HG03354 (cell line): ENCODE measurements at regions not wholly inside any gene's neighbourhood (a gene's known extent, or its start where the extent isn't known, plus 50 kb on each side); places are given as distances from the start of the nearest gene placed in this dataset.

ENCODE experiments used
- ATAC-seq: cut with Tn5 transposase; IDR thresholded peaks from one replicate; pipeline ENCODE4 v1.9.1; 2021; ENCODE audit warnings: mild to moderate bottlenecking; ENCODE audit not compliant: unreplicated experiment, poor library complexity, severe bottlenecking

DNA sequence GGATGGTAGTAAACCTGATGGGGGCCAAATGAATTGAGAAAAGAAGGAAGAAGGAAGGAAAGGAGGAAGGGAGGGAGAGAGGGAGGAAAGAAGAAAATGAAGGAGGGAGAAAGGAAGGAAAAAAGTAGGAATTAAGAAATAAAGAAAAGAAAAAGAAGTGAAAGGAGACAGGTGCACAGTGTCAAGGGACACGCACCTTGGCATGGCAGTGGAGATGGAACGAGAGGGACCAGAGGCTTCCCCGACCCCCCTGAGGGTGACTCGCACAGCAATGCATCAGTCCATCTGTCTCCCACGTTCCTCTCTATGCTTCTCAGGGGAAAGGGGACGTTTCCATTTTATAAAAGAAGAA is 199.6 kb downstream of the CXCL12 start:
- no peak for ATAC-seq

DNA sequence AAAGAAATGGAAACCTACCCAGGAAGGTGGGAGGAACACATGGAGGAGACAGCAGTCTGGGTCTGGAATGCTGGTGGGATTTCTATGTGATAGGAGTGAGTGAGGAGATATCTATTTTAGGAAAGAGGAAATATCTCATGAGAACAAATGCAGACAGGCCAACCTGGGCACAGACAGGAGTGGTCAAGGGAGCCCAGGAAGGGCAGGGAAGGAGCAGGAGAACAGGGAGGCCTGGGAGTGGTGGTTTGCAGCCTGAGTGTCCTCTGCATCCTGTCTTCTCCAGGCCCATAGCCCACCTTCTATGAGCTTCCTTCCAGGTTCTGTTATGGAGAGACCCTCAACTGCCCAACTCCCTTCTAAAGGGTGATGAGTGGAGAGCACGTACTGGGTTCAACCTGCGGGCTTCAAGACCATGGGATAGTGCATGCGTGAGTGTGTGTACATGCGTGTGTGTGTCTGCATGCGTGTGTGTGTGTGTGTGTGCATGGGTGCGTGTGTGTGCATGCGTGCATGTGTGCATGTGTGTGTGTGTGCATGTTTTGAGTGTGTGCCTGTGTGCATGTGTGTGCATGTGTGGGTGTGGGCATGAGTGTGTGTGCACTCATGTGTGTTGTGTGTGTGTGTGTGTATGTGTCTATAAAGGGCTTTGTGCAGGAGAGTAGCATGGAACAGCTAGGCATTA is 200.1 kb downstream of the CXCL12 start:
- no peak for ATAC-seq

GRCh38 chr10:44183667-44184632 is 200.9 kb downstream of the CXCL12 start:
- ATAC-seq, result no peak

DNA sequence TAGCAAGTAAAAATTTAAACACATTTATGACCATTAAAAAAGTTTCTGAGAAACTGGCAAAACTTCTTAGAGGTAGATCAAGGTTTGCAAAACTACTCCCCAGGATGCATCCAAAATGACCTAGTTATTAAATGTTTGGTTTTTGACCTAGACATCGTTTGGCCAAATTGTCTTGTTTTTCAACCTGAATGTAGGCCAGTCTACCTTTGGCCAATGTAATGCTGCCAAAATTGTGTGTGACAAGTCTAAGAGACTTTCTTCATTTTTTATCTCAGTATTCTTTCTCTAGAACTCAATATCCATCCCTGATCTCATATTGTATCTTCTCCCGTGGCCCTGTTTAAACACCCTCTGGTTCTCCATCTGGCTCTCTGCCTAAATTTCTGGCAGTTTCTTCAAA is 202.0 kb downstream of the CXCL12 start:
- ATAC-seq, result no peak

DNA sequence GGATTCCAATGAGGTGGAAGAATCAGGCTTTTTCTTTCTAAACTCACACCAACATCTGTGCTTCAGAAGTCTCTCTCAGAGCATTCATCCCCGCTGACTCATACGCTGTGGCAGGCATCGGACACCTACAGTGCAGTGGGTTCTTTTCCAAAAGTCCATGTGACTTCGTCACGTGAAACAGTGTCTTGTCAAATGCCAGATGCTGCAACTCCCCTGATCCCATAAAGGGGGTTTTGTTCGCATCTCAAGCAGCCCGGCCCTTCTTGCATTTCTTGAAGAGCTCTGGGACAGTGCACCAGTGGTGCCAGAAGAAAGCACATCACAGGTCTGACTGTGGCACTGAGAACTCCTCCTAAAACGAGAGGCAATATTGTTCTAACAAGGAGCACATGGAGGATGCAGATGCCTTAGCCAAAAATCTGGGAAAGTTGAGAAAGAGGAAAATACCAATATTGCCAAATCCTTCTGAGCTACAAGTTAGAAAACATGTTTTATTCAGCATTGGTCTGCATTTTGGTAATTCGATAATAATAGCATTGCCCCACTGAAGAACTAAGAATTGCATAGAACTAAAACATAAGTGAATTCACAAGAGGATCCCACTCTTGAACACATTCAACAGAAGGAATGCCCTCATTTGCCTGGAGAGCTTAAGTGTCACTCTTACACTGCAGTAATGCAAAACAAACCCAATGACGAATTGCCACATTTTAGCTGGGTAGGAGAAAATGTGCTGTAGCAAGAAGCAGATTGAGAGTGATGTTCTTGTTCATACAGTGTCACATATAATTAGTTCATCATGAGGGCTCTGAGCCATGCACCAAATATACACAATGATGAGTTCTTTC is 204.4 kb downstream of the CXCL12 start:
- no peak for ATAC-seq

DNA sequence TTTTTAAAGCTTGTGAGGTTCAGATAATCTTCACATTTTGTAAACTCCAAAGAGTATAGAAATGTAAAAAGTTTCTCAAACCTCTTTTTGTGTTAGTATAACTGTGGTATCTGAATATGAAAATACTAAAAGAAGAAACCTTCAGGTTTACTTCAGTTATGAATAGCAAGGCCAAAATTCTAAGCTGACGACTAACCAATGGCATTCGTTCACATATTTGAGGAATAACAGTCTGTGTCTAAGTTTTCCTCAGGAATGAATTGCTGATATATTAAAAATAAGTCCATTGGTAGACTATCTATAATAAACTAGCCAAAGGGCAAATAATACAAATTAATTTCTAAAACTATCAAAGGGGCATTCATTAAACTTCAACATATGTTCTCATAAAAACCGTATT is 206.0 kb downstream of the CXCL12 start:
- ATAC-seq, result no peak

DNA sequence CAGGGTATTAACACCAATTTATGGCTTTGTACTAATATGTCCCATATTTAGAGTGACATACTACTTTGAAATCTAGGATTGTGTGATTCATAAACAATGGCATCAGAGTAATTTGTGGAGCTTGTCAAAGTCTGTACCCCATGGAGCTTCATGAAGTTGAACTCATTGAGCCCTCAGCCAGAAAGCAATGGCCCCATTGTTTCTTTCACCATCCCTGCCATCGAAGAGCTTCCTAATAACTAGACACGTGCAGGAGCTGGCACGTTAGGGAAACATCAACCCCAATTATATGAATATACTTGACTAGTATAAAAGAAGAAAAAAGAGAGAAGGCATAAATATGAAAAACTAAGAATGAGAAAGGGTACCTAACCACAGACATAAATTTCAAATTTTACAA is 206.6 kb downstream of the CXCL12 start:
- no peak for ATAC-seq

DNA sequence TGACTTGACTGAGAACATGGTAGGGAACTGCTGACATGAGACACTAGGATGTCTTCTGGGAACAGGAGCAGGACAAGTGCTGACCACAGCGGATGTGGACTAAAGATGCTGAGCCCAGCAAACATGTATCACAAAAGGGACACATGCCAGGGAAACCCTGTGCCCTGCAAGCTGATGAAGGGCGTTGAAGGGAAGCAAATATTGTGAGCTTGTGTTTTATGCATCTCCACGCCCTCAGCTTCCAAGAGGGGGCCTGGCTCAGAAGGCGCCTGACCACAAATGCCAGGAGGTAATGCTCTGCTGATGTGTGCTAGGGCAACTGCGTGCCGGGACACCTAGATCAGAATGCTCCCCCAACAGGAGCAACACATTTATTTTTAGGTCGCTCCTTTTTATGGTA is 207.3 kb downstream of the CXCL12 start:
- ATAC-seq, result no peak

GRCh38 chr10:44176311-44176710 is 208.6 kb downstream of the CXCL12 start:
- no peak for ATAC-seq

DNA sequence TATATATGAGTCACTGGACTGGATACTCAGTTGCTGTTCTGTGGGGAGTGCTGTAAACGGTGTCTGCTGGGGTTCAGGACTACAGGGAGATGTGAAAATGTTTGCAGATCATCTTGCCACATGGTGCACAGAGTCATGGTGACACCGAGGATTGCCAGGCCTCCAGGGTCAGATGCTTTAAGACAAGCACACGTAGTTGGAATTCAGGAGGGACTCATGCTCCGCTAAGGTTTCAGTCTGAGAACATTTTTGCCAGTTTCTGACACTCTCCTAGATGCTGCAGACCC is 211.3 kb downstream of the CXCL12 start:
- no peak for ATAC-seq

DNA sequence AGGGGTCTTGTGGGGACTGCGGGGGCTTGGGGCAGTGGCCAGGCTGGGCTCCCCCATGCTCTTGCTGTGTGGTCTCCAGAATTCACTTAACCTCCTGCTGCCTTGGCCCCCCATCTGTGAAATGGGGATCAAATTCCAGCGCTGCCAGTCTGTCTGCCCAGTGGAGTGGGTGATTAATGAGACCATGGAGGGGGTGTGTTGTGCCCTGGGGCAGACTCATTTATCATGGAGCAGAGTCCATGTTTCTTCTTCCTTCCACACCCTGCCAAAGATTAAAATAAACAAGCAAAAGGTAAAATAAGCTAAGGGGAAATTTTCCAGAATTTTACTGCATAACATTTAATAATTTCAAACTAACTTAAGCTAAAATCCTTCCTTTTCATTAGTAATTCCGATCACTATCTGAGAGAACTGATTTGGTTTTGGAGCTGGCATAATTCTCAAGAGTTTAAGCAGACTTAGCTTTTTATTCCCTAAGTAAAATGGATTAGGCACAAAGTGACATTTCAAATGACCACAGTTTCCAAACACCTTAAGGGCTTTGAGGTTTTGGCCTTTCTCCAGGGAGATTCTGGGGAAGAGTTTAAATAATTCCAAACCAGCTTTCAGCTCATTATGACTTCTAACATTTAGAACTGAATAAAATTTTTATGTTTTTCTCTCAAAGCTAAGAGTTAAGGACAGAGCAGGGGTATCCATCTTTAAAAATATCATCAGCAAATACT is 211.9 kb downstream of the CXCL12 start:
- ATAC-seq, result no peak

GRCh38 chr10:44171765-44172164 is 213.1 kb downstream of the CXCL12 start:
- ATAC-seq, result no peak

DNA sequence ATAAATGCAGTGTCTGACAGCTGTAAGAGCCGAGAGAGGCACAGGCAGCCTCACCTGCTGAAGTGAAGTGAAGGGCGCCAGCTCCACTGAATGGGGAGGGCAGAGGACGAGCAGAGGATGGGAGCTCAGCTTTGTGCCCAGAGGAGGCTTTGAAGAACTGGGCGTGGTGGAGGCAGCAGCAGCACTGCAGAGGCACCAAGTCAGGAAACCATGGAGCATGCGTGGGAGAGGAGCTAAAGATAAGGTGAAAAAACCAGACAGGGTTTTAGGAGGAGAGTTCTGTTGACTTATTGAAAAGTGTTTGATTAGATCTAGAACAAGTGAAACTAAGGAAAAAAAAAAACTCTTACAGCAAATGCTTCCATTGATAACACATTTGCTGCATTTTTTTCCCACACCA is 216.4 kb downstream of the CXCL12 start:
- ATAC-seq, result no peak

DNA sequence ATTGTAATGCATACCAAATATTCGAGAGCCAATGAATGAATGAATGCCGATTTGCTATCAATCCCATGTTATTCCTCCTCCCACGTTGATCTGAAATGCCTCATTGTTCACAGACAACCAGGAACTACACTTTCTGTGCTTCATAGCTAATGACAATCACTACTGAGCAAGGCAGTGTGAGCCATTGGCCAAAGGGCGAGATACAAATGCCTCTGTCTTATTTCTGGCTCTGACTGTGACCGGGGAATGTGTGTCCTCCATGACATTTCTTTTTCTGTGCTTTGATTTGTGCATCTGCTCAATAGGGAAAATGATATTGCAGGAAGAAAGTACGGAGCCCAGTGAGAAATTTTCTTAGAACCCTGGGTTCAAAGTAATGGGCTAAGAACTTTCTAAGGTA is 217.1 kb downstream of the CXCL12 start:
- no peak for ATAC-seq

DNA sequence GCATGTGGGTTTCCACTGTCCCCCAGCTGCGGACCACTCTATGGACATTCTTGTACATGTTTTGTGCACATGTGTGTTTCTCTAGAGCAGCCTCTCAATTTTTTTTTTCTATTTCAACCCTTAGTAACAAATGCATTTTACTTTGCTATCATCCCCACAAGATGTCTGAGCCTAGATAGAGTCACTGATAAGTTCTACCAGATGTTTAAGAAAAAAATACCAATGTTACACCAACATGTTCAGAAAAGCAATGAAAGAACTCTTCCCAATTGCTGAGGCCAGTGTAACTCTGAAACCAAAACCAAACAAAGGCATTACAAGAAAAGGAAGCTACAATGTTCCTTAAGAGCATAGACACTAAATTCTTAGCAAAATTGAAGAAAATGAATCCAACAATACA is 218.5 kb downstream of the CXCL12 start:
- no peak for ATAC-seq

DNA sequence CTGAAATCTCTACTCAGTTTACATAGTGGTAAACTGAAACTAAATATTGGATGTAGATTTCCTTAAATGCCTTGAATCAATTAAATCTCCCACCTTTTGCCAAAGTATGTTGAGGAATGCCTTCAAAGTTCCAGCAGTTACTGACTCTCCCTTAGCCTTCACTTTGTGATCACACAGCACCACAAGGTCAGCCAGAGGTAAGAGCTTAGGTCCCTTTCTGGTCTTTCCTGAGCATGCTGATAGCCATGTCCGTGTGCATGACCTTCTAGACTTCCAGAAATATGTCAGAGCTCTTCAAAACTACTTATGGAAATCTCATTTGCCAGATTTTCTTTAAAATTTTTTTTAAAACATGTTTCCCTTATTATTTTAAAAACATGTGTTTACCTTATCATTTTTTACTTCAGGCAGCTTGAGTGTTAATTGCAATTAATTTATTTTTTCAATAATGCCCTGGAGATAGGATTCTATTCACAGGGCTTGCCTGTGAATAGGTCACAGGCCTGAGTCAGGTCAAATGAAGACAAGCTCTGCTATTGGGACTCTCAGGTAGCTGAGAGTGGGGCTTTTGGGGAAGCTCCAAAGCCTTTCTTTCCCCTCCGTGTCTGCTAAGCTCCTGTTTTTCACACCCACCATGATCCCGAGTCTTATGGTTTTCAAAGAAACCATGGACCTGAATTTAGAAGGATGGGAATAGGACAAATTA is 220.5 kb downstream of the CXCL12 start:
- no peak for ATAC-seq

GRCh38 chr10:44161184-44161583 is 223.7 kb downstream of the CXCL12 start:
- no peak for ATAC-seq

DNA sequence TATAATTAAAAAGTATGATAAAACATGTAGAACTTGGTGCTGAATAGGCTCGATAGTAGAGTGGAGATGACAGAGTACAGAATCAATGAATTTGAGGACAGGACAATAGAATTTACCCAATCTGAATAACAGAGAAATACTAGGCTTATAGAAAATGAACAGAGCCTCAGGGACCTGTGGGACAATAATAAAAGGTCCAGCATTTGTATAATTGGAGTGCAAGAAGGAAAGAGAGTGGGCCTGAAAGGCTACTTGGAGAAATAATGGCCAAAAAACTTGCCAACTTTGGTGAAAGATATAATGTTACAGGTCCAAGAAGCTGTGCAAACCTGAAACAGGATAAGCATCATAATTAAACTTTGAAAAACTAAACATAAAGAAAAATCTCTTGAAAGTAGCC is 227.3 kb downstream of the CXCL12 start:
- ATAC-seq, result no peak

DNA sequence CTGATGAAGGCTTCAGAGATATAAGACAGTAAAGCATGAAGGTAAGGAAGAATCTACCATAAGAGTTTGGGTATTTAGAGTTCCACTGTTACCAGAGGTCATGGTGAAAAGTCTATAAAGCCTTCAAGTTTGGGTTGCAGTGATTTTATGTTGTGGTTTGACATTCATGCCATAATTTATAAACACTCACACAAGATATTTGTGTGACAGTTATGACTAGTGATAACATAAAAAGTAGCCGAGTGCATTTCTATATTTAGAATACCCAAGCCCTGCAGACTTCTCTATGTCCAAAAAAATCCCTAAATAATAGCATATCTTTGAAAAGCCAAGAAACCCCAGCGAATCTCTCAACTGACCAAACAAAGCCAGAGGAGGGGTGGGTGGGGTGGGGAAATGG is 229.9 kb downstream of the CXCL12 start:
- ATAC-seq, result no peak
